WTC11 (cell line): ENCODE measurements at regions not wholly inside any gene's neighbourhood (a gene's known extent, or its start where the extent isn't known, plus 50 kb on each side); places are given as distances from the start of the nearest gene placed in this dataset.
A peak's percentile ranks its signal among the peaks of the same experiment; 100 is the strongest.
"Not testable (repeated sequence)": the region's sequence is repeated elsewhere in the genome, so short reads cannot be mapped to it uniquely, and the experiment has no call there.

Source experiments
- ATAC-seq: fragments of 200-7000 bp; cut with Tn5 transposase; 2 replicates; pipeline ENCODE4 v1.10.0; 2021; ENCODE audit warnings: mild to moderate bottlenecking, moderate library complexity
- CTCF ChIA-PET: fragments of 300-600 bp; sonication (Branson Sonifier 250); formaldehyde crosslinking; loops from one replicate; lab custom pipeline; 2021; ENCODE audit warnings: antibody characterized with exemption; lab: Charles Lee
- POLR2A ChIA-PET: fragments of 350-600 bp; sonication (Branson Sonifier 250); formaldehyde crosslinking; loops from one replicate; lab custom pipeline; 2021; ENCODE audit warnings: antibody characterized with exemption; lab: Charles Lee
- DNase-seq: peaks from one replicate; pipeline ENCODE4 v3.0.0; 2021; ENCODE audit warnings: low spot score
- H3K27ac Mint-ChIP-seq: 2 replicates; pipeline ENCODE4 v1.8.0; 2021; ENCODE audit warnings: mixed read lengths
- H3K27me3 Mint-ChIP-seq: 2 replicates; pipeline ENCODE4 v1.8.0; 2021; ENCODE audit warnings: low read depth, mild to moderate bottlenecking, moderate library complexity, mixed read lengths
- H3K36me3 Mint-ChIP-seq: 2 replicates; pipeline ENCODE4 v1.8.0; 2021; ENCODE audit warnings: mixed read lengths
- H3K4me1 Mint-ChIP-seq: 2 replicates; pipeline ENCODE4 v1.8.0; 2022; ENCODE audit warnings: mixed read lengths
- H3K4me3 Mint-ChIP-seq: 2 replicates; pipeline ENCODE4 v1.8.0; 2021; ENCODE audit warnings: mild to moderate bottlenecking, moderate library complexity, mixed read lengths
- H3K9me3 Mint-ChIP-seq: 2 replicates; pipeline ENCODE4 v1.8.0; 2021; ENCODE audit warnings: mixed read lengths
- NFATC4 ChIP-seq: fragments of 250-450 bp; sonication (Bioruptor Pico); IDR thresholded peaks from 2 replicates; pipeline ENCODE4 v1.9.0; 2021; ENCODE audit warnings: mild to moderate bottlenecking
- NR3C1 ChIP-seq: sonication (generic); formaldehyde crosslinking; conservative IDR thresholded peaks from 2 replicates; pipeline ENCODE4 v1.8.1; 2023; ENCODE audit warnings: low read depth, mild to moderate bottlenecking, missing genetic modification reagents
- RELA ChIP-seq: sonication (generic); formaldehyde crosslinking; IDR thresholded peaks from 2 replicates; pipeline ENCODE4 v1.8.1; 2022; ENCODE audit warnings: missing genetic modification reagents, mild to moderate bottlenecking, borderline replicate concordance
- SMAD3 ChIP-seq: sonication (generic); formaldehyde crosslinking; IDR thresholded peaks from 2 replicates; pipeline ENCODE4 v1.8.0; 2022; ENCODE audit warnings: missing genetic modification reagents, mild to moderate bottlenecking, borderline replicate concordance
- SOX15 ChIP-seq: fragments of 250-450 bp; sonication (Bioruptor Pico); IDR thresholded peaks from 2 replicates; pipeline ENCODE4 v1.9.0; 2021; ENCODE audit warnings: mild to moderate bottlenecking
- TCF7 ChIP-seq: sonication (generic); formaldehyde crosslinking; IDR thresholded peaks from 2 replicates; pipeline ENCODE4 v1.8.0; 2022; ENCODE audit warnings: mild to moderate bottlenecking, low read depth, missing genetic modification reagents, moderate library complexity
- ZNF138 ChIP-seq: sonication (generic); formaldehyde crosslinking; conservative IDR thresholded peaks from 2 replicates; pipeline ENCODE4 v1.8.1; 2022; ENCODE audit warnings: mild to moderate bottlenecking, moderate library complexity, missing genetic modification reagents
- ZNF396 ChIP-seq: fragments of 250-450 bp; sonication (Bioruptor Pico); IDR thresholded peaks from 2 replicates; pipeline ENCODE4 v1.8.0; 2021; ENCODE audit warnings: mild to moderate bottlenecking, moderate library complexity, borderline replicate concordance
- ZNF671 ChIP-seq: fragments of 250-450 bp; sonication (Bioruptor Pico); IDR thresholded peaks from 2 replicates; pipeline ENCODE4 v1.8.0; 2021; ENCODE audit warnings: mild to moderate bottlenecking
- TF ChIP-seq, protein P1 (sequence below): sonication (generic); formaldehyde crosslinking; IDR thresholded peaks from 2 replicates; pipeline ENCODE4 v1.8.0; 2022; ENCODE audit warnings: missing genetic modification reagents
- TF ChIP-seq, protein P2 (sequence below): sonication (generic); formaldehyde crosslinking; IDR thresholded peaks from 2 replicates; pipeline ENCODE4 v1.8.0; 2022; ENCODE audit warnings: mild to moderate bottlenecking, missing genetic modification reagents
- TF ChIP-seq, protein P3 (sequence below): sonication (generic); formaldehyde crosslinking; IDR thresholded peaks from 2 replicates; pipeline ENCODE4 v1.8.0; 2022; ENCODE audit warnings: mild to moderate bottlenecking, missing genetic modification reagents

DNA sequence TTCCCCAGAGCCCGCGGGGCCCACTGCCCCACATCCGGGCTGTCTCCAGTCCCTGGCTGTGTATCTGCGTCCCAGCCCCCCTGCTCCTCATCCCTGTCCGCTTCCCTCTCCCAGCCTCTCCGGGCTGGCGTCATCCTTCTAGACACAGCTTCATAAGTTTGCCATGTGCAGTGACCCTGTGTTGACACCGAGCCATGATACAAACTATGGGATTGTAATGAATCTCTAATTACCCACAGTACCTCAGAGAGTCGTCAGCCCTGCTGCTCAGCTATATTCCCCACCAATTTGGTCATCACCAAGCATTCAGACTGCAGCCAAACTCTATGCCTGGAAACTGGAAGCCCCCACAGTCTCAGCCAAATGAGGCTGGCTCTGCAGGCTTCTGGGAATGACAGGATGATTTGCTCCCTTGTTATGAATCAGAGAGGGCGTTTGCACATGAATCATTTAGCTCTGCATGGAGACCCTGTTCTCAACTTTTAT, 466.1 kb upstream of the ATP11B start:
- Mint-ChIP-seq H3K9me3 (peaks cover 4% of the 10 kb centered on the region), H3K36me3 (peaks cover 4% of the 10 kb centered on the region; the same call in 1 of the 2 replicates), H3K4me3 (peak overlapping the region; percentile 39), H3K4me1 (peaks cover 69% of the 10 kb centered on the region), H3K27ac (peak overlapping the region; percentile 94), H3K27me3 (no peaks in the 10 kb centered on the region; the same call in 1 of the 2 replicates)
- ChIA-PET CTCF (interaction anchor here (0.6 kb wide), 1 partner anchor 1150 kb away, joined by 4 read pairs; no protein-coding TSS in a partner anchor), POLR2A (no interaction called here)
- TF ChIP-seq, protein P1, sequence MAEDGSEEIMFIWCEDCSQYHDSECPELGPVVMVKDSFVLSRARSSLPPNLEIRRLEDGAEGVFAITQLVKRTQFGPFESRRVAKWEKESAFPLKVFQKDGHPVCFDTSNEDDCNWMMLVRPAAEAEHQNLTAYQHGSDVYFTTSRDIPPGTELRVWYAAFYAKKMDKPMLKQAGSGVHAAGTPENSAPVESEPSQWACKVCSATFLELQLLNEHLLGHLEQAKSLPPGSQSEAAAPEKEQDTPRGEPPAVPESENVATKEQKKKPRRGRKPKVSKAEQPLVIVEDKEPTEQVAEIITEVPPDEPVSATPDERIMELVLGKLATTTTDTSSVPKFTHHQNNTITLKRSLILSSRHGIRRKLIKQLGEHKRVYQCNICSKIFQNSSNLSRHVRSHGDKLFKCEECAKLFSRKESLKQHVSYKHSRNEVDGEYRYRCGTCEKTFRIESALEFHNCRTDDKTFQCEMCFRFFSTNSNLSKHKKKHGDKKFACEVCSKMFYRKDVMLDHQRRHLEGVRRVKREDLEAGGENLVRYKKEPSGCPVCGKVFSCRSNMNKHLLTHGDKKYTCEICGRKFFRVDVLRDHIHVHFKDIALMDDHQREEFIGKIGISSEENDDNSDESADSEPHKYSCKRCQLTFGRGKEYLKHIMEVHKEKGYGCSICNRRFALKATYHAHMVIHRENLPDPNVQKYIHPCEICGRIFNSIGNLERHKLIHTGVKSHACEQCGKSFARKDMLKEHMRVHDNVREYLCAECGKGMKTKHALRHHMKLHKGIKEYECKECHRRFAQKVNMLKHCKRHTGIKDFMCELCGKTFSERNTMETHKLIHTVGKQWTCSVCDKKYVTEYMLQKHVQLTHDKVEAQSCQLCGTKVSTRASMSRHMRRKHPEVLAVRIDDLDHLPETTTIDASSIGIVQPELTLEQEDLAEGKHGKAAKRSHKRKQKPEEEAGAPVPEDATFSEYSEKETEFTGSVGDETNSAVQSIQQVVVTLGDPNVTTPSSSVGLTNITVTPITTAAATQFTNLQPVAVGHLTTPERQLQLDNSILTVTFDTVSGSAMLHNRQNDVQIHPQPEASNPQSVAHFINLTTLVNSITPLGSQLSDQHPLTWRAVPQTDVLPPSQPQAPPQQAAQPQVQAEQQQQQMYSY: no peak
- TF ChIP-seq, protein P2, sequence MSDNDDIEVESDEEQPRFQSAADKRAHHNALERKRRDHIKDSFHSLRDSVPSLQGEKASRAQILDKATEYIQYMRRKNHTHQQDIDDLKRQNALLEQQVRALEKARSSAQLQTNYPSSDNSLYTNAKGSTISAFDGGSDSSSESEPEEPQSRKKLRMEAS: peak; percentile 46; the same call in 1 of the 2 replicates
- ATAC-seq (peak; percentile 74), DNase-seq (peak; percentile 23)

DNA sequence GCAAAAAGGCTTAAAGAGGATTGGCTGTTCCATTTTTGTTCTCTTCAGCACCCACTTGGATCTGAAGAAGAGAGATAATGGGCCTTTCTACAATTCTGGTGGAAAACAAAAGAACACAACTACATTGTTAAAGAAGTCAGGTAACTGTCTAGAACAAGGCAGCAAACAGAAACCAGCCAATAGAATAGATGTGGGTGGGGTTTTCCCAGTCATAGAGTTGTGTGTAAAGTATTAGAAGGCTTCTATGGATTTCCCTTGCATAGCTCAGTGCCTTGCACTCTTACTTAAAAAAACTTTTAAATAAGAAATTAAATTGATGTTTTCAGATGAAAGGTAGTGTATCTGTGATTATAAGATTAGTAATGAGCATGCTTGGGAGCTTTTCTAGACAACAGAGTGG, 462.7 kb upstream of the ATP11B start:
- Mint-ChIP-seq H3K27ac (no peak overlapping the region), H3K4me1 (peaks cover 37% of the 10 kb centered on the region), H3K27me3 (no peaks in the 10 kb centered on the region; the same call in 1 of the 2 replicates), H3K36me3 (peaks cover 6% of the 10 kb centered on the region), H3K9me3 (peaks cover 15% of the 10 kb centered on the region), H3K4me3 (no peak overlapping the region)
- TF ChIP-seq TCF7: no peak
- TF ChIP-seq NFATC4 (CRISPR knock-in tag): no peak
- DNase-seq: no peak
- ChIA-PET CTCF (no interaction called here), POLR2A (no interaction called here)
- ATAC-seq: no peak

DNA sequence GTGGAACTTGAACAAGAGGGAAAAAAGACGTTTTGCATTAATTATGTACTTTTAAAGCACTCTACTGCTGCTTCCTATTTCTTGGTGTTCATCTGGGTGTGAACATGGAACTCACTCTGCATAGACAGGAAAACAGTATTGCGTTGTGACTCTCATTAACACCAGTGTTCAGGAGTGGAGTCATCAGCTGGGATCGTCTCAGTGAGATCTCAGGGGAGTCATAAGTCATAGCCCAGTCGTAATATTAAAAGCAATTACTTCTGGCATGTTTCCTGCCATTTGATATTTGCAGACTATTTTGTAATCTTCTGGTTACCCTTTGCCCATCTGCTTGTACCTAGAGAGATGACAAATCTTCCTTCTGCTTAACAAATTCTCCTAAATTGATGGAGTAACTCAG, 462.0 kb upstream of the ATP11B start:
- no peak for ATAC-seq
- no peak for DNase-seq
- CTCF ChIA-PET: no interaction called here
- no peak overlapping the region for H3K4me3 Mint-ChIP-seq
- no peak overlapping the region for H3K27ac Mint-ChIP-seq
- POLR2A ChIA-PET: no interaction called here
- TF ChIP-seq SMAD3 (no peak), NR3C1 (CRISPR knock-in tag) (no peak), SOX15 (CRISPR knock-in tag) (no peak), ZNF671 (no peak), ZNF396 (no peak)
- TF ChIP-seq, protein P3, sequence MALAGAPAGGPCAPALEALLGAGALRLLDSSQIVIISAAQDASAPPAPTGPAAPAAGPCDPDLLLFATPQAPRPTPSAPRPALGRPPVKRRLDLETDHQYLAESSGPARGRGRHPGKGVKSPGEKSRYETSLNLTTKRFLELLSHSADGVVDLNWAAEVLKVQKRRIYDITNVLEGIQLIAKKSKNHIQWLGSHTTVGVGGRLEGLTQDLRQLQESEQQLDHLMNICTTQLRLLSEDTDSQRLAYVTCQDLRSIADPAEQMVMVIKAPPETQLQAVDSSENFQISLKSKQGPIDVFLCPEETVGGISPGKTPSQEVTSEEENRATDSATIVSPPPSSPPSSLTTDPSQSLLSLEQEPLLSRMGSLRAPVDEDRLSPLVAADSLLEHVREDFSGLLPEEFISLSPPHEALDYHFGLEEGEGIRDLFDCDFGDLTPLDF: no peak
- TF ChIP-seq, all 79 proteins: peak for 0
- H3K4me1 Mint-ChIP-seq: peaks cover 32% of the 10 kb centered on the region
- H3K9me3 Mint-ChIP-seq: peaks cover 12% of the 10 kb centered on the region
- H3K27me3 Mint-ChIP-seq: no peaks in the 10 kb centered on the region; the same call in 1 of the 2 replicates
- peaks cover 2% of the 10 kb centered on the region; the same call in 1 of the 2 replicates for H3K36me3 Mint-ChIP-seq

DNA sequence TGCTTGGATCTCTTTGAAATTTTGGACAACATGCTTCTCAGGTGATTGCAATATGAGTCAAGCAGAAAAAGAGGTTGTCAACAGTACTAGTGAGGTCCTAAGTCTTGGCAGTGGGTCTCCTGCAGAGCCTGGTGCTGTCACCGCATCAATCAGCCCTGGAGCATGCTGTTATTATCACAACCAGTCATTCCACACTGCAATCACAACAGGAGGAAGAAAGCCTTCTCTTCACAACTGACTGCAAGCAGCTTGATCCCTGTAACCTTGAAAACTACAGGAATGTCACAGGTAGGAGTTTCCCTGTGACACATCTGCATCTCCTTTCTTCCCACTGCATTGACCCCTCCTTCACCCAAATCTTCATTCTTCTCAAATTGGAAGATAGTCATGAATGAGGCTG, 451.1 kb upstream of the ATP11B start:
- ATAC-seq: peak; percentile 43; the same call in 1 of the 2 replicates
- TF ChIP-seq RELA: no peak
- 0 out of 2 replicates have a peak, but pooled peaks have one; percentile 32 for TF ChIP-seq ZNF138 (CRISPR knock-in tag)
- Mint-ChIP-seq H3K4me1 (peaks cover 13% of the 10 kb centered on the region), H3K36me3 (no peaks in the 10 kb centered on the region), H3K4me3 (no peak overlapping the region), H3K27me3 (no peaks in the 10 kb centered on the region), H3K27ac (peak overlapping the region; percentile 47; the same call in 1 of the 2 replicates), H3K9me3 (peaks cover 9% of the 10 kb centered on the region)
- CTCF ChIA-PET: no interaction called here
- POLR2A ChIA-PET: no interaction called here
- no peak for DNase-seq

DNA sequence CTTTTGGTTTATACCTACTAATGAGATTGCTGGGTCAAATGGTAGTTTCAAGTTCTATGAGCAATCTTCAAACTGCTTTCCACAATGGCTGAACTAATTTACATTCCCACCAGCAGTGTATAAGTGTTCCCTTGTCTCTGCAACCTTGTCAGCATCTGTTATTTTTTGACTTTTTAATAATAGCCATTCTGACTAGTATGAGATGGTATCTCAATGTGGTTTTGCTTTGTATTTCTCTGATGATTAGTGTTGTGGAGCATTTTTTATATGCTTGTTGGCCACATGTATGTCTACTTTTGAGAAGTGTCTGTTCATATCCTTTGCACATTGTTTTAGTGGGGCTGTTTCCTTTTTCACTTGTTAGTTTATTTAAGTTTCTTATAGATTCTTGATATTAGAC, 449.3 kb upstream of the ATP11B start:
- peaks cover 14% of the 10 kb centered on the region for H3K4me1 Mint-ChIP-seq
- H3K27ac Mint-ChIP-seq, ATAC-seq, POLR2A ChIA-PET, DNase-seq, H3K36me3 Mint-ChIP-seq, H3K9me3 Mint-ChIP-seq, H3K27me3 Mint-ChIP-seq, CTCF ChIA-PET, H3K4me3 Mint-ChIP-seq: not testable (repeated sequence)
